ENCODE measurements at regions not wholly inside any gene's neighbourhood (a gene's known extent, or its start where the extent isn't known, plus 50 kb on each side); places are given as distances from the start of the nearest gene placed in this dataset.

GRCh38 chr2:5102823-5103222 is 589.4 kb upstream of the SOX11 start:
- Histone ChIP-seq H3K27me3 (ENCODE audit: insufficient read depth, low read length) (no peaks in the 10 kb centered on the region), H2AFZ (ENCODE audit: low read length) (no peak overlapping the region), H3K79me2 (ENCODE audit: insufficient read depth, low read length) (no peaks in the 10 kb centered on the region), H3K27ac (ENCODE audit: low read depth, low read length) (no peak overlapping the region), H3K36me3 (ENCODE audit: insufficient read depth, low read length) (no peaks in the 10 kb centered on the region), H3K4me1 (ENCODE audit: insufficient read depth, low read length) (no peaks in the 10 kb centered on the region), H3K4me2 (ENCODE audit: insufficient read depth, low read length) (no peak overlapping the region), H4K20me1 (ENCODE audit: insufficient read depth, low read length) (no peaks in the 10 kb centered on the region), H3K9me3 (ENCODE audit: low read depth, low read length) (no peaks in the 10 kb centered on the region), H3K4me3 (ENCODE audit: insufficient read depth, low read length) (no peak overlapping the region)
- DNase-seq (ENCODE audit: insufficient read length, low spot score, missing footprints) = no peak
- no peak for TF ChIP-seq CTCF (IDR thresholded peaks at IDR 0.05; ENCODE audit: extremely low read depth, low read depth, low read length)

- no peak for DNase-seq (ENCODE audit: insufficient read length, low spot score, missing footprints)
- H3K4me2 ChIP-seq (ENCODE audit: insufficient read depth, low read length) = no peak overlapping the region
- no peak overlapping the region for H3K27ac ChIP-seq (ENCODE audit: low read depth, low read length)
- H3K4me1 ChIP-seq (ENCODE audit: insufficient read depth, low read length) = no peaks in the 10 kb centered on the region
- H3K36me3 ChIP-seq (ENCODE audit: insufficient read depth, low read length) = no peaks in the 10 kb centered on the region
- H3K9me3 ChIP-seq (ENCODE audit: low read depth, low read length) = peaks cover 5% of the 10 kb centered on the region
- no peaks in the 10 kb centered on the region for H3K79me2 ChIP-seq (ENCODE audit: insufficient read depth, low read length)
- H4K20me1 ChIP-seq (ENCODE audit: insufficient read depth, low read length) = no peaks in the 10 kb centered on the region
- H3K4me3 ChIP-seq (ENCODE audit: insufficient read depth, low read length) = no peak overlapping the region
- no peak for TF ChIP-seq CTCF (IDR thresholded peaks at IDR 0.05; ENCODE audit: extremely low read depth, low read depth, low read length)
- H2AFZ ChIP-seq (ENCODE audit: low read length) = no peak overlapping the region
- H3K27me3 ChIP-seq (ENCODE audit: insufficient read depth, low read length) = no peaks in the 10 kb centered on the region
Measured at GRCh38 chr2:5111581-5111980, 580.6 kb upstream of the SOX11 start.

GRCh38 chr2:5119046-5119445 is 573.1 kb upstream of the SOX11 start:
- no peak overlapping the region for H2AFZ ChIP-seq (ENCODE audit: low read length)
- H3K36me3 ChIP-seq (ENCODE audit: insufficient read depth, low read length) = no peaks in the 10 kb centered on the region
- no peak overlapping the region for H3K4me3 ChIP-seq (ENCODE audit: insufficient read depth, low read length)
- H4K20me1 ChIP-seq (ENCODE audit: insufficient read depth, low read length) = no peaks in the 10 kb centered on the region
- no peak overlapping the region for H3K27ac ChIP-seq (ENCODE audit: low read depth, low read length)
- no peak for DNase-seq (ENCODE audit: insufficient read length, low spot score, missing footprints)
- H3K79me2 ChIP-seq (ENCODE audit: insufficient read depth, low read length) = no peaks in the 10 kb centered on the region
- H3K27me3 ChIP-seq (ENCODE audit: insufficient read depth, low read length) = no peaks in the 10 kb centered on the region
- H3K9me3 ChIP-seq (ENCODE audit: low read depth, low read length) = no peaks in the 10 kb centered on the region
- no peaks in the 10 kb centered on the region for H3K4me1 ChIP-seq (ENCODE audit: insufficient read depth, low read length)
- H3K4me2 ChIP-seq (ENCODE audit: insufficient read depth, low read length) = no peak overlapping the region
- no peak for TF ChIP-seq CTCF (IDR thresholded peaks at IDR 0.05; ENCODE audit: extremely low read depth, low read depth, low read length)

- H2AFZ ChIP-seq (ENCODE audit: low read length) = no peak overlapping the region
- no peak for TF ChIP-seq CTCF (IDR thresholded peaks at IDR 0.05; ENCODE audit: extremely low read depth, low read depth, low read length)
Measured at GRCh38 chr2:5121121-5121520, 571.1 kb upstream of the SOX11 start.

More at GRCh38 chr2:5121121-5121520, 571.1 kb upstream of the SOX11 start:
- no peak for DNase-seq (ENCODE audit: insufficient read length, low spot score, missing footprints)
- H3K36me3 ChIP-seq (ENCODE audit: insufficient read depth, low read length) = no peaks in the 10 kb centered on the region
- H3K79me2 ChIP-seq (ENCODE audit: insufficient read depth, low read length) = no peaks in the 10 kb centered on the region
- no peaks in the 10 kb centered on the region for H3K9me3 ChIP-seq (ENCODE audit: low read depth, low read length)
- H3K27me3 ChIP-seq (ENCODE audit: insufficient read depth, low read length) = no peaks in the 10 kb centered on the region
- H4K20me1 ChIP-seq (ENCODE audit: insufficient read depth, low read length) = no peaks in the 10 kb centered on the region
- no peak overlapping the region for H3K4me3 ChIP-seq (ENCODE audit: insufficient read depth, low read length)
- no peak overlapping the region for H3K27ac ChIP-seq (ENCODE audit: low read depth, low read length)
- H3K4me2 ChIP-seq (ENCODE audit: insufficient read depth, low read length) = no peak overlapping the region
- no peaks in the 10 kb centered on the region for H3K4me1 ChIP-seq (ENCODE audit: insufficient read depth, low read length)
